Panc1 (cell line): ENCODE measurements at regions not wholly inside any gene's neighbourhood (a gene's known extent, or its start where the extent isn't known, plus 50 kb on each side); places are given as distances from the start of the nearest gene placed in this dataset.

Source experiments
- ATAC-seq: fragments of 200-7000 bp; cut with Tn5 transposase; 2 replicates; pipeline ENCODE4 v1.9.1; 2020; ENCODE audit warnings: mild to moderate bottlenecking, moderate library complexity
- BruUV-seq: library from RNA; stranded (reverse); fragments of 400-500 nt; replicated peaks from 2 replicates; lab custom pipeline; 2021; lab: Mats Ljungman, UMichigan
- CTCF ChIA-PET: fragments of 300-600 bp; sonication (Branson Sonifier 250); formaldehyde crosslinking; loops from one replicate; lab custom pipeline; 2022; ENCODE audit warnings: antibody characterized with exemption; lab: Charles Lee
- POLR2A ChIA-PET: fragments of 300-600 bp; sonication (Branson Sonifier 250); formaldehyde crosslinking; loops from one replicate; lab custom pipeline; 2022; ENCODE audit warnings: antibody characterized with exemption; lab: Charles Lee
- DNase-seq: peaks from one replicate; pipeline ENCODE4 v3.0.0-alpha.2; 2010; ENCODE audit warnings: low read depth, low spot score
- H3K27ac ChIP-seq: 2 replicates; pipeline ENCODE4 v1.5.1; 2011; ENCODE audit warnings: mild to moderate bottlenecking, low read length, inconsistent platforms
- H3K27me3 ChIP-seq: fragments of 200-500 bp; sonication (Bioruptor generic); 2 replicates; pipeline ENCODE4 v1.6.0; 2014; ENCODE audit warnings: low read length, inconsistent platforms; ENCODE audit not compliant: control insufficient read depth, insufficient read depth
- H3K36me3 ChIP-seq: fragments of 200-500 bp; sonication (Bioruptor generic); 2 replicates; pipeline ENCODE4 v1.5.1; 2014; ENCODE audit warnings: inconsistent platforms, mild to moderate bottlenecking, low read length, moderate library complexity; ENCODE audit not compliant: control insufficient read depth, insufficient read depth
- H3K4me1 ChIP-seq: 2 replicates; pipeline ENCODE4 v1.5.1; 2011; ENCODE audit warnings: inconsistent platforms, mild to moderate bottlenecking, low read length, moderate library complexity; ENCODE audit not compliant: control insufficient read depth, insufficient read depth
- H3K4me3 ChIP-seq, 2 experiments: 2 replicates each; pipeline ENCODE4 v1.5.1; 2011 to 2012; ENCODE audit warnings: low read depth in 2 of 2, low read length in 2 of 2, mild to moderate bottlenecking in 2 of 2, inconsistent platforms in 1 of 2, moderate library complexity in 1 of 2
- H3K9me3 ChIP-seq: fragments of 200-500 bp; sonication (Bioruptor generic); 2 replicates; pipeline ENCODE4 v1.5.1; 2014; ENCODE audit warnings: low read depth, mild to moderate bottlenecking, inconsistent platforms, low read length, moderate library complexity; ENCODE audit not compliant: control insufficient read depth, insufficient read depth
- CTCF ChIP-seq: fragments of 450-650 bp; IDR thresholded peaks from 2 replicates; pipeline ENCODE4 v1.5.1; 2017; ENCODE audit warnings: mild to moderate bottlenecking
- POLR2AphosphoS5 ChIP-seq: IDR thresholded peaks from 2 replicates; pipeline ENCODE4 v1.6.1; 2012; ENCODE audit warnings: mild to moderate bottlenecking, low read depth, low read length, moderate library complexity
- REST ChIP-seq, 2 experiments: IDR thresholded peaks; 2 replicates each; pipeline ENCODE4 v1.6.1; 2011 to 2012; ENCODE audit warnings: low read depth in 2 of 2, control low read depth in 1 of 2, low read length in 1 of 2, mild to moderate bottlenecking in 1 of 2, moderate library complexity in 1 of 2; ENCODE audit not compliant: insufficient read depth in 1 of 2
- SIN3A ChIP-seq: IDR thresholded peaks from 2 replicates; pipeline ENCODE4 v1.6.1; 2012; ENCODE audit warnings: low read depth, mild to moderate bottlenecking, low read length, moderate library complexity, borderline replicate concordance; ENCODE audit not compliant: insufficient read depth
- TCF7L2 ChIP-seq: IDR thresholded peaks from 2 replicates; pipeline ENCODE4 v1.6.1; 2011; ENCODE audit warnings: mild to moderate bottlenecking, low read depth, low read length, inconsistent platforms
- in situ Hi-C: cut with HindIII; loops from 2 replicates; pipeline ENCODE4 v1.10.0; 2016; ENCODE audit warnings: low sequenced_read_pairs, low pct_unique_long_range_greater_than_20kb
- intact Hi-C: fragments of 100-400 bp; cut with micrococcal nuclease; formaldehyde crosslinking; loops from one replicate; pipeline ENCODE4 v1.10.0; 2022; ENCODE audit not compliant: unreplicated experiment

- ATAC-seq = no peak
- in situ Hi-C loops (no loop called here), intact Hi-C loops (no loop called here)
- Histone ChIP-seq H3K27ac (no peak overlapping the region), H3K27me3 (no peaks in the 10 kb centered on the region), H3K4me3 (no peak overlapping the region), H3K36me3 (no peaks in the 10 kb centered on the region), H3K4me1 (no peaks in the 10 kb centered on the region), H3K9me3 (no peaks in the 10 kb centered on the region)
- ChIA-PET CTCF (no interaction called here), POLR2A (no interaction called here)
- TF ChIP-seq CTCF = no peak
- TF ChIP-seq SIN3A = no peak
- TF ChIP-seq REST (IDR thresholded peaks at IDR 0.05; ENCODE audit: insufficient read depth in 1 of 2, low read depth in 2 of 2, low read length in 1 of 2) = no peak
- no peak for TF ChIP-seq POLR2AphosphoS5
- TF ChIP-seq TCF7L2 = no peak
- no peak for DNase-seq
- BruUV-seq = no TSS peak
Measured at GRCh38 chr5:106028314-106028713, 1642.4 kb downstream of the EFNA5 start.

- DNase-seq = no peak
- ATAC-seq = no peak
Measured at GRCh38 chr5:106020894-106021293, 1649.8 kb downstream of the EFNA5 start.

More at GRCh38 chr5:106020894-106021293, 1649.8 kb downstream of the EFNA5 start:
- intact Hi-C loops (no loop called here), in situ Hi-C loops (no loop called here)
- BruUV-seq = no TSS peak
- Histone ChIP-seq H3K4me1 (no peaks in the 10 kb centered on the region), H3K27me3 (no peaks in the 10 kb centered on the region), H3K36me3 (no peaks in the 10 kb centered on the region), H3K27ac (no peak overlapping the region), H3K4me3 (no peak overlapping the region), H3K9me3 (no peaks in the 10 kb centered on the region)
- POLR2A ChIA-PET = no interaction called here
- CTCF ChIA-PET = no interaction called here
- no peak for TF ChIP-seq CTCF
- TF ChIP-seq POLR2AphosphoS5 = no peak
- no peak for TF ChIP-seq TCF7L2
- no peak for TF ChIP-seq SIN3A
- no peak for TF ChIP-seq REST (IDR thresholded peaks at IDR 0.05; ENCODE audit: insufficient read depth in 1 of 2, low read depth in 2 of 2, low read length in 1 of 2)
